GM18951 (cell line): ENCODE measurements at regions not wholly inside any gene's neighbourhood (a gene's known extent, or its start where the extent isn't known, plus 50 kb on each side); places are given as distances from the start of the nearest gene placed in this dataset.

Experiments used
- POLR2A ChIP-seq: IDR thresholded peaks from 4 replicates; pipeline ENCODE4 v1.6.1; 2011; ENCODE audit warnings: mild to moderate bottlenecking; ENCODE audit not compliant: insufficient read length, insufficient read depth; ENCODE audit errors: extremely low read depth
- in situ Hi-C: fragments of 300-500 bp; cut with MboI; formaldehyde crosslinking; loops from one replicate; pipeline ENCODE4 v1.12.0; 2022; ENCODE audit warnings: low sequenced_read_pairs, mixed read lengths, inconsistent platforms; ENCODE audit not compliant: unreplicated experiment

- in situ Hi-C loops = no loop called here
- no peak for TF ChIP-seq POLR2A
These were observed 63.3 kb upstream of the THSD7A start for GRCh38 chr7:11895337-11895736.

- in situ Hi-C loops = no loop called here
- no peak for TF ChIP-seq POLR2A
These were observed 64.7 kb upstream of the THSD7A start for GRCh38 chr7:11896663-11897062.

- in situ Hi-C loops = no loop called here
- no peak for TF ChIP-seq POLR2A
These were observed 67.2 kb upstream of the THSD7A start for GRCh38 chr7:11899247-11899646.

- in situ Hi-C loops = no loop called here
These were observed 78.3 kb upstream of the THSD7A start for GRCh38 chr7:11910253-11910652.

GRCh38 chr7:11911900-11912299, 79.9 kb upstream of the THSD7A start:
- in situ Hi-C loops = no loop called here
- TF ChIP-seq POLR2A = no peak

More at GRCh38 chr7:11910253-11910652, 78.3 kb upstream of the THSD7A start:
- no peak for TF ChIP-seq POLR2A

GRCh38 chr7:11914645-11915044, 82.6 kb upstream of the THSD7A start:
- TF ChIP-seq POLR2A = no peak
- in situ Hi-C loops = no loop called here

GRCh38 chr7:11923376-11923930, 91.5 kb upstream of the THSD7A start:
- no peak for TF ChIP-seq POLR2A
- in situ Hi-C loops = no loop called here

- TF ChIP-seq POLR2A = no peak
- in situ Hi-C loops = no loop called here
These were observed 99.3 kb upstream of the THSD7A start for GRCh38 chr7:11931307-11931706.

GRCh38 chr7:11934796-11935195, 102.8 kb upstream of the THSD7A start:
- no peak for TF ChIP-seq POLR2A
- in situ Hi-C loops = no loop called here

GRCh38 chr7:11935905-11936304, 103.9 kb upstream of the THSD7A start:
- in situ Hi-C loops = no loop called here
- TF ChIP-seq POLR2A = no peak

- in situ Hi-C loops = no loop called here
- TF ChIP-seq POLR2A = no peak
These were observed 114.8 kb upstream of the THSD7A start for GRCh38 chr7:11946794-11947193.

GRCh38 chr7:11950281-11950680, 118.3 kb upstream of the THSD7A start:
- in situ Hi-C loops = no loop called here
- TF ChIP-seq POLR2A = no peak

- in situ Hi-C loops = no loop called here
- no peak for TF ChIP-seq POLR2A
These were observed 118.9 kb upstream of the THSD7A start for GRCh38 chr7:11950942-11951341.

GRCh38 chr7:11951909-11952308, 119.9 kb upstream of the THSD7A start:
- in situ Hi-C loops = no loop called here
- no peak for TF ChIP-seq POLR2A

GRCh38 chr7:11952972-11953371, 121.0 kb upstream of the THSD7A start:
- TF ChIP-seq POLR2A = no peak
- in situ Hi-C loops = no loop called here
